ENCODE measurements at regions not wholly inside any gene's neighbourhood (a gene's known extent, or its start where the extent isn't known, plus 50 kb on each side); places are given as distances from the start of the nearest gene placed in this dataset.
"Not testable (repeated sequence)": the region's sequence is repeated elsewhere in the genome, so short reads cannot be mapped to it uniquely, and the experiment has no call there.

DNA sequence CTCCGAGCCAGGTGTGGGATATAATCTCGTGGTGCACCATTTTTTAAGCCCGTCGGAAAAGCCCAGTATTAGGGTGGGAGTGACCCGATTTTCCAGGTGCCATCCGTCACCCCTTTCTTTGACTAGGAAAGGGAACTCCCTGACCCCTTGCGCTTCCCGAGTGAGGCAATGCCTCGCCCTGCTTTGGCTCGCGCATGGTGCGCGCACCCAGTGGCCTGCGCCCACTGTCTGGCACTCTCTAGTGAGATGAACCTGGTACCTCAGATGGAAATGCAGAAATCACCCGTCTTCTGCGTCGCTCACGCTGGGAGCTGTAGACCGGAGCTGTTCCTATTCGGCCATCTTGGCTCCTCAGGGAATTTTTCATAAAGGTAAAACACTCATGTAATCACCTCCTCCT lies 63.9 kb downstream of the RWDD3 start:
- H4K20me1 ChIP-seq (ENCODE audit: insufficient read depth, low read depth, low read length): not testable (repeated sequence)

DNA sequence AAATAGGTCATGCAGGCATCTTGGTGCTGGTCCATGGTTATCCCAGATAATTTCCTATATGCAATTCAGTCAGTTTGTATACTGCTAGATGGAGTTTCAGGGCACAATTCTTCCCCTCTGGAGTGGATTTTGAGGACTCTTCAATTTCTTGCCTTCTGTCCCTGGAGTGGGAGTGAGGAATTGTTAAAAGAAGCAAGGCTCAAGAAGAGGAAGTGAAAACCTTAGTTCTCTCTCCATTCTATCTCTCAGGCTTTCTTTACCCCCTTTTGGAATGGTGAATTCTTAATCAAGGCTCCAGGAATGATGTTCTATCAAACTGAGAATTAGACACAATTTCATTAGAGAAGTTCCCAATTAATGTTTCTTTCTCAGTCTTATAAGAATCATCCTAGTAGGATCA lies 67.1 kb downstream of the RWDD3 start:
- H4K20me1 ChIP-seq (ENCODE audit: insufficient read depth, low read depth, low read length): no peaks in the 10 kb centered on the region
- no peaks in the 10 kb centered on the region for H3K9me2 ChIP-seq (replicated peaks; ENCODE audit: insufficient read depth, low read length)
- no peaks in the 10 kb centered on the region for H3K27me3 ChIP-seq (ENCODE audit: low read length)
- H3K4me3 ChIP-seq (ENCODE audit: low read length): no peak overlapping the region
- H3K4me1 ChIP-seq (ENCODE audit: low read length): no peaks in the 10 kb centered on the region
- H3K9me3 ChIP-seq (ENCODE audit: low read length): no peaks in the 10 kb centered on the region
- DNase-seq: no peak
- no peak overlapping the region for H3K4me2 ChIP-seq (ENCODE audit: low read depth, low read length, poor library complexity, severe bottlenecking)
- no peak overlapping the region for H3K27ac ChIP-seq (ENCODE audit: low read length)
- H2AFZ ChIP-seq (ENCODE audit: low read length): no peak overlapping the region
- H3K36me3 ChIP-seq (ENCODE audit: insufficient read depth, low read length): no peaks in the 10 kb centered on the region
- H3K79me2 ChIP-seq (ENCODE audit: low read length): no peaks in the 10 kb centered on the region
- no peak overlapping the region for H3K9ac ChIP-seq (ENCODE audit: low read length)

More for the DNA sequence above, 63.9 kb downstream of the RWDD3 start:
- H3K36me3 ChIP-seq (ENCODE audit: insufficient read depth, low read length); H3K4me2 ChIP-seq (ENCODE audit: low read depth, low read length, poor library complexity, severe bottlenecking); H3K9me3 ChIP-seq (ENCODE audit: low read length); H3K27me3 ChIP-seq (ENCODE audit: low read length); H3K4me1 ChIP-seq (ENCODE audit: low read length); H3K4me3 ChIP-seq (ENCODE audit: low read length); H3K79me2 ChIP-seq (ENCODE audit: low read length); H3K9ac ChIP-seq (ENCODE audit: low read length); H3K27ac ChIP-seq (ENCODE audit: low read length); DNase-seq; H3K9me2 ChIP-seq (replicated peaks; ENCODE audit: insufficient read depth, low read length); H2AFZ ChIP-seq (ENCODE audit: low read length): not testable (repeated sequence)

DNA sequence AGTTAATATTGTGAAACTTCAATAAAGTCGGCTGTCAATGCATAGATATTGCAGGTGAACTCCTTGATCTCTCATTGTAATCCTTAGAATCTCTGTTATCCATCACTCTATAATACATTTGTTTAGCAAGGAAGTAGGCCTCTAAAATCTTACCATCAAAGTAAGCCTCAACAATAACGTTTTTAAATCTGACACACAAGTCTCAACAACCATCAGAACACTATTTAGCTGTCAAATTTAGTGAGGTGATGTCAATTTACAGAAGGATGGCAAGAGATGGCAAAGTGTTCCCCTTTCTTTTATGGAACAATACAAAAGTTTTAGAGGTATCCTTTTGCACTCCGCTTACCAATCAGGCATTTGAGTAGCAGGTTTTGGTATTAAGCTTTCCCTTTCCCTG lies 67.6 kb downstream of the RWDD3 start:
- no peaks in the 10 kb centered on the region for H3K4me1 ChIP-seq (ENCODE audit: low read length)
- no peak for DNase-seq
- H3K79me2 ChIP-seq (ENCODE audit: low read length): no peaks in the 10 kb centered on the region
- H3K9me2 ChIP-seq (replicated peaks; ENCODE audit: insufficient read depth, low read length): no peaks in the 10 kb centered on the region
- H3K27ac ChIP-seq (ENCODE audit: low read length): no peak overlapping the region
- no peaks in the 10 kb centered on the region for H3K27me3 ChIP-seq (ENCODE audit: low read length)
- H4K20me1 ChIP-seq (ENCODE audit: insufficient read depth, low read depth, low read length): no peaks in the 10 kb centered on the region
- H3K4me3 ChIP-seq (ENCODE audit: low read length): no peak overlapping the region
- no peaks in the 10 kb centered on the region for H3K9me3 ChIP-seq (ENCODE audit: low read length)
- H3K36me3 ChIP-seq (ENCODE audit: insufficient read depth, low read length): no peaks in the 10 kb centered on the region
- H3K9ac ChIP-seq (ENCODE audit: low read length): no peak overlapping the region
- H3K4me2 ChIP-seq (ENCODE audit: low read depth, low read length, poor library complexity, severe bottlenecking): no peak overlapping the region
- H2AFZ ChIP-seq (ENCODE audit: low read length): no peak overlapping the region

DNA sequence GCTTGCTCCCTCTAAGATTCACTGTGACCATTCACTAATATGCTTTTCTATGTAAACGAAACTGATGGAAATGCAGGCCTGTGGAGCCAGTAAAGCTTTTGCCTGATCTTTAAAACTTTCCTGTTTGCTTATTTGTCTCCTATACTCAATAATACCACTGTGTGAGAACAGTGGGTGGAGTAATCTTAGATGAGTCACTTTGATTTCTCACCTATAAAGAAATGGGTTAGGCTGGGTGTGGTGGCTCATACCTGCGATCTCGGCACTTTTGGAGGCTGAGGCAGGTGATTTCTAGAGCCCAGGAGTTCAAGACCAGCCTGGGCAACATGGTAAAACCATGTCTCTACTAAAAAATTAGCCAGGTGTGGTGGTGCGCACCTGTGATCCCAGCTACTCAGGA lies 70.8 kb downstream of the RWDD3 start:
- Histone ChIP-seq H3K36me3 (ENCODE audit: insufficient read depth, low read length) (no peaks in the 10 kb centered on the region), H3K9me3 (ENCODE audit: low read length) (no peaks in the 10 kb centered on the region), H3K9me2 (replicated peaks; ENCODE audit: insufficient read depth, low read length) (no peaks in the 10 kb centered on the region), H3K27ac (ENCODE audit: low read length) (no peak overlapping the region), H2AFZ (ENCODE audit: low read length) (no peak overlapping the region), H3K79me2 (ENCODE audit: low read length) (no peaks in the 10 kb centered on the region), H3K27me3 (ENCODE audit: low read length) (no peaks in the 10 kb centered on the region), H3K9ac (ENCODE audit: low read length) (no peak overlapping the region), H3K4me2 (ENCODE audit: low read depth, low read length, poor library complexity, severe bottlenecking) (no peak overlapping the region), H3K4me3 (ENCODE audit: low read length) (no peak overlapping the region), H4K20me1 (ENCODE audit: insufficient read depth, low read depth, low read length) (no peaks in the 10 kb centered on the region), H3K4me1 (ENCODE audit: low read length) (no peaks in the 10 kb centered on the region)
- no peak for DNase-seq

DNA sequence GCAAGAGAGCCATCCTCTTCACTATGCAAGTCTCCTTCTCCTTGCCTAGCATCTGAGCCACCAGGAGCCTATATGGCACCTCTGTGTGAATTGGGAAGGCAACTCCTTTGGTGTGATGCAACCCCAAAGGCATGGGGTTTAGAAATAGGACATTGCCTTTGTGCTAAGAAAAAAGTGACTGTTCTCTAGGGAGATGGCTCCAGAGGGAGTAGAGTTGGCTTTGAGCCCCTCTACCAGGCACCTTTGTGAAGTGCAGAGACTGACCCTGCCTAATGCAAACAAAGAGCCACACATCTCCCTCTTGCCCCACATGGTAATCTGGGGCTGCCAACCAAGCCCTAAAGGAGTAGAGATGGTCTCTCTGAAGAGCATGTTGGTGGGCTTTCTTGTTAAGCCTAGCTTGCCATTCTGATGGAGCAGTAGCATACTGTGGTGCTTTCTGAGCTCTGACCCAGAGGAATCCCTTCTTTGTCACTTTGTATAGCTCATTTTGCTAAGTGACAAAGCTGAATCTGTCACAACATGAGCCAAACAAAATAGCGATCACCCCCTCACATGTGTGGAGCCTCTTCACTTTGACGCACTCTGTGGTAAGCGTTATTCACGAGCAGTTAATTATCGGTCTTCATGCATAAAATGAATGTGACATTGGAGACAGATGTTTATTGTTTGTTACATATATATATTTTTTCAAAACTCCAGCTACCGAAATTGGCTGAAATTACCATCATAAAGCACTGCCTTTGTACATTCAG lies 74.4 kb downstream of the RWDD3 start:
- H3K4me3 ChIP-seq (ENCODE audit: low read length): no peak overlapping the region
- H3K4me1 ChIP-seq (ENCODE audit: low read length): no peaks in the 10 kb centered on the region
- no peak overlapping the region for H3K4me2 ChIP-seq (ENCODE audit: low read depth, low read length, poor library complexity, severe bottlenecking)
- H3K27ac ChIP-seq (ENCODE audit: low read length): no peak overlapping the region
- no peaks in the 10 kb centered on the region for H3K9me3 ChIP-seq (ENCODE audit: low read length)
- H2AFZ ChIP-seq (ENCODE audit: low read length): no peak overlapping the region
- H4K20me1 ChIP-seq (ENCODE audit: insufficient read depth, low read depth, low read length): no peaks in the 10 kb centered on the region
- no peak for DNase-seq
- H3K27me3 ChIP-seq (ENCODE audit: low read length): no peaks in the 10 kb centered on the region
- H3K9ac ChIP-seq (ENCODE audit: low read length): no peak overlapping the region
- H3K79me2 ChIP-seq (ENCODE audit: low read length): no peaks in the 10 kb centered on the region
- no peaks in the 10 kb centered on the region for H3K36me3 ChIP-seq (ENCODE audit: insufficient read depth, low read length)
- H3K9me2 ChIP-seq (replicated peaks; ENCODE audit: insufficient read depth, low read length): no peaks in the 10 kb centered on the region

DNA sequence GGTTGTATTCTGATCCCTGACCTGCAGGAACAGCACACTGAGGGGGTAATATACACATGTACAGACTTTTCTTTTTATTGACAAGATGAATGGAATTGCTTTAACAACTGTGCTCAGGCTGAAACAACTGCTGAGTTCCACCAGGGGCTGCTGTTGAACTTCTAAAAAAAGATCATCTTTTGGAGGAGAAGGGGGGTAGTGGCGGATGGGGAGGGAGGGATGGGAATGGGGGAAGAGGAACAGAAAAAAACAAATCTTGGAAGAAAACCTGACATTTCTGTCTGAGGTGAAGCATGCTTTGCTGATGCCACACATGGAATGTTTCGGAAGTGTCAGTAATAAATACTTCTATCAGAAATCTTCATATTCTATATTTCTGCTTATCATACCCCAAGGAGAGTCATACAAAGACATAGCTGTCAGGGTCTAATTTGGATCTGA lies 75.0 kb downstream of the RWDD3 start:
- Histone ChIP-seq H3K9me2 (replicated peaks; ENCODE audit: insufficient read depth, low read length) (no peaks in the 10 kb centered on the region), H3K4me2 (ENCODE audit: low read depth, low read length, poor library complexity, severe bottlenecking) (no peak overlapping the region), H3K27ac (ENCODE audit: low read length) (no peak overlapping the region), H2AFZ (ENCODE audit: low read length) (no peak overlapping the region), H3K9ac (ENCODE audit: low read length) (no peak overlapping the region), H3K9me3 (ENCODE audit: low read length) (no peaks in the 10 kb centered on the region), H3K4me1 (ENCODE audit: low read length) (no peaks in the 10 kb centered on the region), H3K79me2 (ENCODE audit: low read length) (no peaks in the 10 kb centered on the region), H3K36me3 (ENCODE audit: insufficient read depth, low read length) (no peaks in the 10 kb centered on the region), H3K4me3 (ENCODE audit: low read length) (no peak overlapping the region), H4K20me1 (ENCODE audit: insufficient read depth, low read depth, low read length) (no peaks in the 10 kb centered on the region), H3K27me3 (ENCODE audit: low read length) (no peaks in the 10 kb centered on the region)
- peak; percentile 55 for DNase-seq

DNA sequence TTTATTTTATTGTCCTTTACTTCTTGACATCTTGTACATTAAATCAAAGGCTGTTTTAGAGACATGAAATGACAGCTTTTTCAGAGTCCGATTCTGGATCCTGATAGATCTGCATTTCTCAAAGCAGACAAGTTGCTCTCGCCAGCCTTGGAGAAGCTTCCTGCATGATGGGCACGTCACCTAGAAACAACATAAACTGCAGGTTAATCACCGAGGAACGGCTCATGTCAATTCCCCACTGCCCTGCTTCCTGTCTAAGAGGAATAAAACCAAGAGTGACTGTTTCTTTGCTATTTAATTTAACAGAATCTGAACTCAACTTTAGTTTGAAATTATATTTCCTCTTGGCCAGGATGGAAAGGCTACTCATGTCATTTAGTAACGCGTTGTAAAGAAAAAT lies 77.0 kb downstream of the RWDD3 start:
- Histone ChIP-seq H4K20me1 (ENCODE audit: insufficient read depth, low read depth, low read length) (no peaks in the 10 kb centered on the region), H3K36me3 (ENCODE audit: insufficient read depth, low read length) (no peaks in the 10 kb centered on the region), H2AFZ (ENCODE audit: low read length) (no peak overlapping the region), H3K9me3 (ENCODE audit: low read length) (no peaks in the 10 kb centered on the region), H3K4me1 (ENCODE audit: low read length) (no peaks in the 10 kb centered on the region), H3K4me2 (ENCODE audit: low read depth, low read length, poor library complexity, severe bottlenecking) (no peak overlapping the region), H3K79me2 (ENCODE audit: low read length) (no peaks in the 10 kb centered on the region), H3K27ac (ENCODE audit: low read length) (no peak overlapping the region), H3K4me3 (ENCODE audit: low read length) (no peak overlapping the region), H3K27me3 (ENCODE audit: low read length) (no peaks in the 10 kb centered on the region), H3K9ac (ENCODE audit: low read length) (no peak overlapping the region), H3K9me2 (replicated peaks; ENCODE audit: insufficient read depth, low read length) (no peaks in the 10 kb centered on the region)
- DNase-seq: no peak

DNA sequence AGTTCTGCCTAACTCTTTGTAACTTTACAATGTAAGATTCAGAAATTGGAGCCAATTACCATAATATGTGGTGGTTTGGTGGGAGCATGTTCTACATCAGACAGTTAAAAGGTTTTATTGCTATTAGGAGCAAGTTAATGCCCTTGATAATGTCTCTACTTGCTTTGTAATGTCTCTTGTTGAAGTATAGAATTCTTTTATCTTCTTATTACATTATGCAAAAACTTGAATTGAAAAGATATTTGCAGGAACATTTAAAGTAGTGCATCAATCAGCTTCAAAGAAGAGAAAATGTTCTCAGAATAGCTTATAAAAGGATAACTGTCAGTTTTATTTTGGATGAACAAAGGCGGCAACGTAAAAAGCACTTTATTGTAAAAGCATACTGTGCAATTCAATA lies 77.8 kb downstream of the RWDD3 start:
- H2AFZ ChIP-seq (ENCODE audit: low read length): no peak overlapping the region
- no peak for DNase-seq
- no peaks in the 10 kb centered on the region for H3K36me3 ChIP-seq (ENCODE audit: insufficient read depth, low read length)
- no peaks in the 10 kb centered on the region for H4K20me1 ChIP-seq (ENCODE audit: insufficient read depth, low read depth, low read length)
- H3K9me2 ChIP-seq (replicated peaks; ENCODE audit: insufficient read depth, low read length): no peaks in the 10 kb centered on the region
- no peak overlapping the region for H3K4me2 ChIP-seq (ENCODE audit: low read depth, low read length, poor library complexity, severe bottlenecking)
- no peaks in the 10 kb centered on the region for H3K9me3 ChIP-seq (ENCODE audit: low read length)
- no peak overlapping the region for H3K27ac ChIP-seq (ENCODE audit: low read length)
- no peak overlapping the region for H3K9ac ChIP-seq (ENCODE audit: low read length)
- H3K27me3 ChIP-seq (ENCODE audit: low read length): no peaks in the 10 kb centered on the region
- H3K79me2 ChIP-seq (ENCODE audit: low read length): no peaks in the 10 kb centered on the region
- H3K4me1 ChIP-seq (ENCODE audit: low read length): no peaks in the 10 kb centered on the region
- H3K4me3 ChIP-seq (ENCODE audit: low read length): no peak overlapping the region
